Mesendoderm (in vitro differentiated cells): ENCODE measurements at regions not wholly inside any gene's neighbourhood (a gene's known extent, or its start where the extent isn't known, plus 50 kb on each side); places are given as distances from the start of the nearest gene placed in this dataset.

Experiments
- DNase-seq: peaks from one replicate; pipeline ENCODE4 v3.0.0; 2013
- H2AK5ac ChIP-seq: 2 replicates; pipeline ENCODE4 v1.6.1; 2013; ENCODE audit warnings: low read length, inconsistent platforms
- H2BK120ac ChIP-seq: 2 replicates; pipeline ENCODE4 v1.6.1; 2013; ENCODE audit warnings: low read depth, mild to moderate bottlenecking, low read length, moderate library complexity, mixed read lengths
- H2BK15ac ChIP-seq: replicated peaks from 2 replicates; pipeline ENCODE4 v1.6.1; 2013; ENCODE audit warnings: low read depth, mild to moderate bottlenecking, moderate library complexity
- H2BK5ac ChIP-seq: 2 replicates; pipeline ENCODE4 v1.6.1; 2013; ENCODE audit warnings: low read length, inconsistent platforms
- H3K18ac ChIP-seq: 2 replicates; pipeline ENCODE4 v1.6.1; 2013; ENCODE audit warnings: mild to moderate bottlenecking, low read length, mixed read lengths
- H3K23ac ChIP-seq: one replicate; pipeline ENCODE4 v1.6.1; 2013; ENCODE audit warnings: low read length
- H3K27ac ChIP-seq: 2 replicates; pipeline ENCODE4 v1.5.1; 2013; ENCODE audit warnings: low read depth, mild to moderate bottlenecking, inconsistent platforms, low read length, moderate library complexity
- H3K27me3 ChIP-seq: 2 replicates; pipeline ENCODE4 v1.6.1; 2013; ENCODE audit warnings: low read length, control low read depth, mild to moderate bottlenecking, inconsistent platforms; ENCODE audit not compliant: insufficient read depth, poor library complexity
- H3K36me3 ChIP-seq: 2 replicates; pipeline ENCODE4 v1.6.1; 2013; ENCODE audit warnings: low read length, inconsistent platforms; ENCODE audit not compliant: control insufficient read depth, insufficient read depth
- H3K4ac ChIP-seq: one replicate; pipeline ENCODE4 v1.6.1; 2013; ENCODE audit warnings: low read depth, mild to moderate bottlenecking, low read length, moderate library complexity
- H3K4me1 ChIP-seq: 2 replicates; pipeline ENCODE4 v1.6.1; 2013; ENCODE audit warnings: low read depth, low read length, inconsistent platforms; ENCODE audit not compliant: control insufficient read depth
- H3K4me2 ChIP-seq: 2 replicates; pipeline ENCODE4 v1.6.1; 2013; ENCODE audit warnings: low read length
- H3K4me3 ChIP-seq: 2 replicates; pipeline ENCODE4 v1.5.1; 2013; ENCODE audit warnings: mild to moderate bottlenecking, low read length
- H3K56ac ChIP-seq: one replicate; pipeline ENCODE4 v1.6.1; 2013; ENCODE audit warnings: low read length
- H3K79me1 ChIP-seq: 2 replicates; pipeline ENCODE4 v1.6.1; 2013; ENCODE audit warnings: low read length, inconsistent platforms
- H3K79me2 ChIP-seq: 2 replicates; pipeline ENCODE4 v1.6.1; 2013; ENCODE audit warnings: mild to moderate bottlenecking, low read length; ENCODE audit not compliant: control insufficient read depth, insufficient read depth
- H3K9ac ChIP-seq: 2 replicates; pipeline ENCODE4 v1.6.1; 2013; ENCODE audit warnings: low read length, inconsistent platforms
- H4K5ac ChIP-seq: one replicate; pipeline ENCODE4 v1.6.1; 2013; ENCODE audit warnings: low read length
- H4K8ac ChIP-seq: one replicate; pipeline ENCODE4 v1.6.1; 2013; ENCODE audit warnings: low read depth, mild to moderate bottlenecking, control low read depth, low read length, moderate library complexity
- WGBS: extraction: QIAGEN DNeasy Blood & Tissue Kit; methylation state at CpG from one replicate; pipeline ENCODE4 v1.1.7; 2013; ENCODE audit warnings: low lambda C conversion rate, missing lambda C conversion rate; ENCODE audit not compliant: insufficient coverage; ENCODE audit errors: extremely low coverage; 5-methylcytosine and 5-hydroxymethylcytosine counted together

- Histone ChIP-seq H3K79me2 (no peaks in the 10 kb centered on the region), H3K4me1 (no peaks in the 10 kb centered on the region), H3K23ac (no peak overlapping the region), H3K36me3 (no peaks in the 10 kb centered on the region), H3K27ac (no peak overlapping the region), H3K4me2 (no peak overlapping the region), H3K79me1 (no peaks in the 10 kb centered on the region), H3K56ac (no peak overlapping the region), H2BK15ac (no peak overlapping the region), H4K5ac (no peak overlapping the region), H3K4ac (no peak overlapping the region), H2BK120ac (no peak overlapping the region), H2BK5ac (no peak overlapping the region), H3K27me3 (no peaks in the 10 kb centered on the region), H4K8ac (no peak overlapping the region), H3K18ac (no peak overlapping the region), H3K4me3 (no peak overlapping the region), H3K9ac (no peak overlapping the region), H2AK5ac (no peak overlapping the region)
- no peak for DNase-seq
- no CpG with 5 or more reads among the region's 2 CpGs for WGBS
Observed at GRCh38 chr2:158907926-158908456, 60.4 kb upstream of the TANC1 start.

- no peak overlapping the region for H2BK120ac ChIP-seq
- no peaks in the 10 kb centered on the region for H3K79me2 ChIP-seq
- no peak overlapping the region for H3K18ac ChIP-seq
- H3K4me2 ChIP-seq, result no peak overlapping the region
- H3K4me3 ChIP-seq, result no peak overlapping the region
- DNase-seq, result no peak
- H3K36me3 ChIP-seq, result no peaks in the 10 kb centered on the region
- H3K79me1 ChIP-seq, result no peaks in the 10 kb centered on the region
- no CpG with 5 or more reads among the region's 4 CpGs for WGBS
- H3K56ac ChIP-seq, result no peak overlapping the region
- no peak overlapping the region for H3K4ac ChIP-seq
- no peaks in the 10 kb centered on the region for H3K27me3 ChIP-seq
- H4K8ac ChIP-seq, result no peak overlapping the region
- no peak overlapping the region for H2BK5ac ChIP-seq
- no peak overlapping the region for H2BK15ac ChIP-seq
- H2AK5ac ChIP-seq, result no peak overlapping the region
- H3K27ac ChIP-seq, result no peak overlapping the region
- H4K5ac ChIP-seq, result no peak overlapping the region
- H3K9ac ChIP-seq, result no peak overlapping the region
- H3K4me1 ChIP-seq, result no peaks in the 10 kb centered on the region
- no peak overlapping the region for H3K23ac ChIP-seq
Observed at GRCh38 chr2:158912112-158912511, 56.3 kb upstream of the TANC1 start.

DNA sequence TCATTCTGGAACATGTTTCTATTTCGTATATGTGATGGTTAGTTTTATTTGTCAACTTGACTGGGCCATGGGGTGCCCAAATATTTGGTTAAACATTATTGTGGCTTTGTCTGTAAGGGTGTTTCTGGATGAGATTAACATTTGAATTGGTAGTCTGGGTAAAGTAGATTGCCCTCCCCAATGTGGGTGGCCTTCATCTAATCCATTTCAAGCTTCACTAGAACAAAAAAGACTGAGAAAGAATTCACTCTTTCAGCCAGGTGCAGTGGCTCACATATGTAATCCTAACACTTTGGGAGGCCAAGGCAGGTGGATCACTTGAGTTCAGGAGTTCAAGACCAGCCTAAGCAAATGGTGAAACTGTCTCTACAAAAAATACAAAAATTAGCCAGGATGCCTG lies 55.7 kb upstream of the TANC1 start:
- H2BK5ac ChIP-seq, result no peak overlapping the region
- no peak for DNase-seq
- no peaks in the 10 kb centered on the region for H3K79me1 ChIP-seq
- no peak overlapping the region for H3K27ac ChIP-seq
- no peak overlapping the region for H3K4ac ChIP-seq
- H2BK120ac ChIP-seq, result no peak overlapping the region
- no peak overlapping the region for H2BK15ac ChIP-seq
- no peak overlapping the region for H4K5ac ChIP-seq
- no peaks in the 10 kb centered on the region for H3K27me3 ChIP-seq
- H3K18ac ChIP-seq, result no peak overlapping the region
- H2AK5ac ChIP-seq, result no peak overlapping the region
- no peaks in the 10 kb centered on the region for H3K36me3 ChIP-seq
- H3K4me3 ChIP-seq, result no peak overlapping the region
- H3K23ac ChIP-seq, result no peak overlapping the region
- no peaks in the 10 kb centered on the region for H3K4me1 ChIP-seq
- H3K56ac ChIP-seq, result no peak overlapping the region
- H3K79me2 ChIP-seq, result no peaks in the 10 kb centered on the region
- no peak overlapping the region for H3K9ac ChIP-seq
- no peak overlapping the region for H3K4me2 ChIP-seq
- WGBS, result no CpG with 5 or more reads among the region's 1 CpG
- H4K8ac ChIP-seq, result no peak overlapping the region

GRCh38 chr2:158914066-158914465 lies 54.4 kb upstream of the TANC1 start:
- H2BK5ac ChIP-seq, result no peak overlapping the region
- no peak overlapping the region for H4K5ac ChIP-seq
- H2AK5ac ChIP-seq, result no peak overlapping the region
- H3K27ac ChIP-seq, result no peak overlapping the region
- H3K18ac ChIP-seq, result no peak overlapping the region
- no peak overlapping the region for H2BK15ac ChIP-seq
- H3K9ac ChIP-seq, result no peak overlapping the region
- no peak overlapping the region for H3K56ac ChIP-seq
- H2BK120ac ChIP-seq, result no peak overlapping the region
- H3K79me2 ChIP-seq, result no peaks in the 10 kb centered on the region
- no peaks in the 10 kb centered on the region for H3K4me1 ChIP-seq
- no peak overlapping the region for H3K4me2 ChIP-seq
- no peak overlapping the region for H4K8ac ChIP-seq
- no peak overlapping the region for H3K4me3 ChIP-seq
- DNase-seq, result no peak
- no peaks in the 10 kb centered on the region for H3K36me3 ChIP-seq
- H3K23ac ChIP-seq, result no peak overlapping the region
- H3K4ac ChIP-seq, result no peak overlapping the region
- H3K27me3 ChIP-seq, result no peaks in the 10 kb centered on the region
- H3K79me1 ChIP-seq, result no peaks in the 10 kb centered on the region

- H2BK120ac ChIP-seq, result no peak overlapping the region
- H3K79me2 ChIP-seq, result no peaks in the 10 kb centered on the region
- H2AK5ac ChIP-seq, result no peak overlapping the region
- H3K4me2 ChIP-seq, result no peak overlapping the region
- H3K4ac ChIP-seq, result no peak overlapping the region
- H3K4me1 ChIP-seq, result no peaks in the 10 kb centered on the region
- H3K9ac ChIP-seq, result no peak overlapping the region
- no peak overlapping the region for H2BK15ac ChIP-seq
- H4K8ac ChIP-seq, result no peak overlapping the region
- no peak overlapping the region for H3K56ac ChIP-seq
- H3K36me3 ChIP-seq, result no peaks in the 10 kb centered on the region
- no peak overlapping the region for H3K27ac ChIP-seq
- H3K27me3 ChIP-seq, result no peaks in the 10 kb centered on the region
- WGBS, result no CpG with 5 or more reads among the region's 2 CpGs
- H3K79me1 ChIP-seq, result no peaks in the 10 kb centered on the region
- DNase-seq, result no peak
- no peak overlapping the region for H2BK5ac ChIP-seq
- no peak overlapping the region for H3K23ac ChIP-seq
- no peak overlapping the region for H3K4me3 ChIP-seq
- H4K5ac ChIP-seq, result no peak overlapping the region
- no peak overlapping the region for H3K18ac ChIP-seq
Observed at GRCh38 chr2:158914731-158915130, 53.7 kb upstream of the TANC1 start.

DNA sequence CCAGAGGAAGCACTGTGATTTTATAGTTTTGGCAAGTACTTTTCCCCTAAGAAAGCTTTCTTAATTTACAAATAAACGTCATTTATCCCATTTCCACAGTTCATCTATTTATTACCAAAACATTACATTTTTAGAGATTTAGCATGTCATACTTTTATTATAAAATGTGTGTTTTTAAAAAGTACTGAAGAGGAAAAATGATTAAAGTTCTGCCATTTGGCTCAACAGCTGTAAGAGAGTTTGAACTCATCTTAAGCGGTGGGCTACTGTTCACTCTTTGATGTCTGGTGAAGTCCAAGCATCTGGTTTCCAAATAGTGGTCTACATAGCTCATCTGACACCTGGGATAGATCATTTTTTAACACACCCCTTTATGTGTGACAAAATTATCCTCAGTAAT lies 51.3 kb upstream of the TANC1 start:
- Histone ChIP-seq H3K79me1 (no peaks in the 10 kb centered on the region), H3K79me2 (no peaks in the 10 kb centered on the region), H3K27me3 (no peaks in the 10 kb centered on the region), H3K9ac (no peak overlapping the region), H2AK5ac (no peak overlapping the region), H2BK120ac (no peak overlapping the region), H2BK5ac (no peak overlapping the region), H3K4ac (no peak overlapping the region), H3K4me1 (no peaks in the 10 kb centered on the region), H3K23ac (no peak overlapping the region), H3K18ac (no peak overlapping the region), H3K36me3 (no peaks in the 10 kb centered on the region), H4K8ac (no peak overlapping the region), H3K4me2 (no peak overlapping the region), H4K5ac (no peak overlapping the region), H3K56ac (no peak overlapping the region), H2BK15ac (no peak overlapping the region), H3K27ac (no peak overlapping the region), H3K4me3 (no peak overlapping the region)
- DNase-seq, result no peak
- 100% methylated on average over 1 of the region's 2 CpGs for WGBS
